ENCODE measurements at regions not wholly inside any gene's neighbourhood (a gene's known extent, or its start where the extent isn't known, plus 50 kb on each side); places are given as distances from the start of the nearest gene placed in this dataset.

GRCh38 chr9:99590410-99590809 lies 231.3 kb upstream of the NR4A3 start:
- intact Hi-C loops (cut with DNase I) = no loop called here
- DNase-seq = no peak

DNA sequence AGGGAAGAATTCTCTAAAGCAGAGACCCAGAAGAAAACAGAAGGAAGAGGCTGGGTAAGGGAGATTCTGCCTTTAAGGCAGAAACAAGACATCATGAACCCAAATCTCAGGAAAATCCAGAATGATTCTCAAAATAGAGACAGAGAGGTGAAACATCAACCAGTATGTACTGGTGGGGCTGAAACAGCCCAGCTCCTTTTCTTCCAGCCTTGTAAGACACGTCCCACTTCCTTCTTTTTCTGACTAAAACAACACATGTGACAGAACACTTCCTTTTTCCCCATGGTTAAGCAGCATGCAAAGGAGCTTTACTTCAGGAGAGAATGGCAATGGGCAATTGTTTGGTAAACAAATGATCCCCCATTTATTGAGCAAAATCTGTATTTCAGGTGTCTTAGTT lies 230.8 kb upstream of the NR4A3 start:
- no peak overlapping the region for H3K27ac ChIP-seq
- no peaks in the 10 kb centered on the region for H3K4me1 ChIP-seq
- no peaks in the 10 kb centered on the region for H3K36me3 ChIP-seq
- H3K27me3 ChIP-seq = no peaks in the 10 kb centered on the region
- WGBS, 2 donors = 61 to 63% methylated on average over 1 of the region's 1 CpG
- no peak overlapping the region for H3K4me3 ChIP-seq (replicated peaks in 1 of 3)
- H3K9me3 ChIP-seq = no peaks in the 10 kb centered on the region
- intact Hi-C loops (cut with DNase I) = no loop called here
- DNase-seq = no peak
- TF ChIP-seq, protein P1, sequence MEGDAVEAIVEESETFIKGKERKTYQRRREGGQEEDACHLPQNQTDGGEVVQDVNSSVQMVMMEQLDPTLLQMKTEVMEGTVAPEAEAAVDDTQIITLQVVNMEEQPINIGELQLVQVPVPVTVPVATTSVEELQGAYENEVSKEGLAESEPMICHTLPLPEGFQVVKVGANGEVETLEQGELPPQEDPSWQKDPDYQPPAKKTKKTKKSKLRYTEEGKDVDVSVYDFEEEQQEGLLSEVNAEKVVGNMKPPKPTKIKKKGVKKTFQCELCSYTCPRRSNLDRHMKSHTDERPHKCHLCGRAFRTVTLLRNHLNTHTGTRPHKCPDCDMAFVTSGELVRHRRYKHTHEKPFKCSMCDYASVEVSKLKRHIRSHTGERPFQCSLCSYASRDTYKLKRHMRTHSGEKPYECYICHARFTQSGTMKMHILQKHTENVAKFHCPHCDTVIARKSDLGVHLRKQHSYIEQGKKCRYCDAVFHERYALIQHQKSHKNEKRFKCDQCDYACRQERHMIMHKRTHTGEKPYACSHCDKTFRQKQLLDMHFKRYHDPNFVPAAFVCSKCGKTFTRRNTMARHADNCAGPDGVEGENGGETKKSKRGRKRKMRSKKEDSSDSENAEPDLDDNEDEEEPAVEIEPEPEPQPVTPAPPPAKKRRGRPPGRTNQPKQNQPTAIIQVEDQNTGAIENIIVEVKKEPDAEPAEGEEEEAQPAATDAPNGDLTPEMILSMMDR (IDR thresholded peaks at IDR 0.05) = no peak
- no peak for TF ChIP-seq POLR2A (IDR thresholded peaks at IDR 0.05)

More at GRCh38 chr9:99590410-99590809, 231.3 kb upstream of the NR4A3 start:
- no peaks in the 10 kb centered on the region for H3K36me3 ChIP-seq
- no peaks in the 10 kb centered on the region for H3K4me1 ChIP-seq
- no peak overlapping the region for H3K27ac ChIP-seq
- TF ChIP-seq, protein P1 (IDR thresholded peaks at IDR 0.05) = no peak
- TF ChIP-seq POLR2A (IDR thresholded peaks at IDR 0.05) = no peak
- H3K4me3 ChIP-seq (replicated peaks in 1 of 3) = no peak overlapping the region
- H3K9me3 ChIP-seq = no peaks in the 10 kb centered on the region
- H3K27me3 ChIP-seq = no peaks in the 10 kb centered on the region

- WGBS, 2 donors = 98 to 99% methylated on average over 2 of the region's 2 CpGs
- H3K4me1 ChIP-seq = no peaks in the 10 kb centered on the region
- TF ChIP-seq POLR2A (IDR thresholded peaks at IDR 0.05) = no peak
- TF ChIP-seq, protein P1 (IDR thresholded peaks at IDR 0.05) = no peak
- intact Hi-C loops (cut with DNase I) = no loop called here
- H3K9me3 ChIP-seq = no peaks in the 10 kb centered on the region
- no peaks in the 10 kb centered on the region for H3K27me3 ChIP-seq
- H3K4me3 ChIP-seq (replicated peaks in 1 of 3) = no peak overlapping the region
- H3K36me3 ChIP-seq = no peaks in the 10 kb centered on the region
- H3K27ac ChIP-seq = no peak overlapping the region
- no peak for DNase-seq
Observed at GRCh38 chr9:99591770-99592169, 229.9 kb upstream of the NR4A3 start.

DNA sequence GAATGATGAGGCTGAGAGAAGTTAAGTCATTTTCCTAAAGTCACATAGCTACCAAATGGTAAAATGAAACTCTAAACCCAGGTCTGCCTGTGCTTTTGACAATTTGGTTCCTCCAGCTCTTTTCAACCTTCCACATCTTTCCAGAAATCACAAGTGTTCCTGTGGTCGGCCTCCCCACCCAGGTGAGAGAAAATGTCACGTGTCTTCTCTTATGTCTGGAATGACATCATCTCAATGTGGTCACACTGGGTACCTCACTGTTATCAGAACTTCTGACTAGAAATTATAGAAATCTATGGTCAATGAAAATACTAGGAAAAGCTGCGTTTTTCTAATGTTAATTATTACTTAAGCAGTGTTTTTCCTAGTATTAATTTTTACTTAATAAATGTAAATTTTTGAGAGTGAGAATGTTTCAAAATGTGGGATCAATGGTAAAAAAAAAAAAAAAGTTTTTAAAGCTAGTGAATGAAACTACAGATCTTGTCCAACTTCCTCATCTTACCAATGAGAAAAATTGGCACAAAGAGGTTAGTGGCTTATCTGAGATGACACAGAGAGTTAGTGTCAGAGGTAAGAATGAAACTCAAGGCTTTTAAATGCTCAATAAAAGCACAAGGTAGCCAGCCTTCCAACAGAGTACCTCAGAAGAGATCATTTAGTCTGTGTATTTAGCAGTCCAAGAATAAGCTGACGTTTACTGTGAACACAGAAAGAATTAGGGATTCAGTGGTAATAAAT lies 228.7 kb upstream of the NR4A3 start:
- WGBS, 2 donors = 73 to 81% methylated on average over 4 of the region's 4 CpGs
- no peak for DNase-seq

GRCh38 chr9:99593610-99594009 lies 228.1 kb upstream of the NR4A3 start:
- H3K27ac ChIP-seq = no peak overlapping the region
- H3K4me1 ChIP-seq = no peaks in the 10 kb centered on the region
- no peaks in the 10 kb centered on the region for H3K9me3 ChIP-seq
- no peak overlapping the region for H3K4me3 ChIP-seq (replicated peaks in 1 of 3)
- no peak for TF ChIP-seq POLR2A (IDR thresholded peaks at IDR 0.05)
- TF ChIP-seq, protein P1 (IDR thresholded peaks at IDR 0.05) = no peak
- no peaks in the 10 kb centered on the region for H3K27me3 ChIP-seq
- intact Hi-C loops (cut with DNase I) = no loop called here
- 59 to 81% methylated on average over 2 of the region's 2 CpGs for WGBS, 2 donors
- H3K36me3 ChIP-seq = no peaks in the 10 kb centered on the region
- no peak for DNase-seq

More for the DNA sequence above, 228.7 kb upstream of the NR4A3 start:
- H3K9me3 ChIP-seq = no peaks in the 10 kb centered on the region
- no peaks in the 10 kb centered on the region for H3K36me3 ChIP-seq
- no peak overlapping the region for H3K4me3 ChIP-seq (replicated peaks in 1 of 3)
- no peaks in the 10 kb centered on the region for H3K4me1 ChIP-seq
- intact Hi-C loops (cut with DNase I) = no loop called here
- no peaks in the 10 kb centered on the region for H3K27me3 ChIP-seq
- no peak overlapping the region for H3K27ac ChIP-seq
- TF ChIP-seq, protein P1 (IDR thresholded peaks at IDR 0.05) = no peak
- no peak for TF ChIP-seq POLR2A (IDR thresholded peaks at IDR 0.05)

All from thyroid gland (tissue), 4 donors.